ENCODE measurements at regions not wholly inside any gene's neighbourhood (a gene's known extent, or its start where the extent isn't known, plus 50 kb on each side); places are given as distances from the start of the nearest gene placed in this dataset.

- H3K9me1 ChIP-seq (ENCODE audit: insufficient read depth, low read length), result no peaks in the 10 kb centered on the region
- ChIA-PET POLR2A (ENCODE audit: unreplicated experiment) (no interaction called here), CTCF (no interaction called here)
- no CpG with 5 or more reads among the region's 3 CpGs for WGBS, 2 experiments (ENCODE audit: extremely low coverage in 2 of 2, insufficient read length in 1 of 2)
- no peak overlapping the region for H4K8ac ChIP-seq (ENCODE audit: low read depth in 2 of 2, low read length in 2 of 2)
- H3K27ac ChIP-seq (ENCODE audit: insufficient read depth, low read length), result no peak overlapping the region
- H3K9ac ChIP-seq (ENCODE audit: low read depth, low read length), result no peak overlapping the region
- no peak overlapping the region for H2BK20ac ChIP-seq (ENCODE audit: low read depth, low read length)
- H2AFZ ChIP-seq (replicated peaks; ENCODE audit: low read length, poor library complexity), result no peak overlapping the region
- dilution Hi-C loops (cut with HindIII; ENCODE audit: low sequenced_read_pairs, unreplicated experiment), result no loop called here
- H3K4me3 ChIP-seq (ENCODE audit: insufficient read depth, low read depth, low read length), result no peak overlapping the region
- intact Hi-C loops (cut with micrococcal nuclease), result no loop called here
- H2AK5ac ChIP-seq (ENCODE audit: low read depth, low read length), result no peak overlapping the region
- no peak overlapping the region for H4K5ac ChIP-seq (ENCODE audit: low read depth, low read length)
- H3K27me3 ChIP-seq (ENCODE audit: control insufficient read depth, insufficient read depth, low read length), result no peaks in the 10 kb centered on the region
- no peak overlapping the region for H3K18ac ChIP-seq (ENCODE audit: low read depth, low read length)
- H2BK5ac ChIP-seq (ENCODE audit: low read depth, low read length, poor library complexity, severe bottlenecking), result no peak overlapping the region
- H3K4me1 ChIP-seq (ENCODE audit: control insufficient read depth, insufficient read depth, low read length), result no peaks in the 10 kb centered on the region
- H3K4me2 ChIP-seq (ENCODE audit: low read depth, low read length), result no peak overlapping the region
- no peak overlapping the region for H4K91ac ChIP-seq (ENCODE audit: insufficient read depth, low read depth, low read length)
- no peak overlapping the region for H3K4ac ChIP-seq (ENCODE audit: low read depth, low read length)
- H3K56ac ChIP-seq (ENCODE audit: extremely low read depth, insufficient read depth, low read length), result no peak overlapping the region
- no peak overlapping the region for H3K14ac ChIP-seq (replicated peaks; ENCODE audit: low read depth, low read length)
- no TSS peak for BruUV-seq (replicated peaks)
- H2AK9ac ChIP-seq (replicated peaks; ENCODE audit: low read depth, low read length, poor library complexity), result no peak overlapping the region
- H3K36me3 ChIP-seq (ENCODE audit: control insufficient read depth, insufficient read depth, low read length), result no peaks in the 10 kb centered on the region
- H3K79me1 ChIP-seq (ENCODE audit: low read depth in 1 of 2, low read length in 2 of 2), result no peaks in the 10 kb centered on the region
- peaks cover 8% of the 10 kb centered on the region; the same call in 1 of the 2 replicates for H3K9me3 ChIP-seq (ENCODE audit: control insufficient read depth, insufficient read depth, low read length)
- no peak overlapping the region for H3K23ac ChIP-seq (ENCODE audit: low read depth, low read length)
- no peak for ATAC-seq (ENCODE audit: low read depth)
- DNase-seq, result no peak
- H2BK15ac ChIP-seq (ENCODE audit: low read depth, low read length), result no peak overlapping the region
- H4K20me1 ChIP-seq (ENCODE audit: insufficient read depth, low read length), result no peaks in the 10 kb centered on the region
- in situ Hi-C loops (cut with MboI; ENCODE audit: low sequenced_read_pairs), result no loop called here
- TF ChIP-seq POLR2A (IDR thresholded peaks at IDR 0.05; ENCODE audit: low read depth, low read length) (no peak), MAZ (IDR thresholded peaks at IDR 0.05; ENCODE audit: borderline replicate concordance, low read depth, low read length) (no peak), CEBPB (IDR thresholded peaks at IDR 0.05; ENCODE audit: low read depth, low read length) (no peak), SMC3 (IDR thresholded peaks at IDR 0.05; ENCODE audit: low read depth, low read length) (no peak), NFE2L2 (IDR thresholded peaks at IDR 0.05; ENCODE audit: low read depth, low read length) (no peak), CTCF (conservative IDR thresholded peaks at IDR 0.05; ENCODE audit: low read depth, low read length) (no peak), RAD21 (IDR thresholded peaks at IDR 0.05; ENCODE audit: low read length) (no peak), FOS (IDR thresholded peaks at IDR 0.05; ENCODE audit: low read depth, low read length) (no peak), MXI1 (IDR thresholded peaks at IDR 0.05; ENCODE audit: borderline replicate concordance, low read depth, low read length) (no peak)
- TF ChIP-seq, protein P1, sequence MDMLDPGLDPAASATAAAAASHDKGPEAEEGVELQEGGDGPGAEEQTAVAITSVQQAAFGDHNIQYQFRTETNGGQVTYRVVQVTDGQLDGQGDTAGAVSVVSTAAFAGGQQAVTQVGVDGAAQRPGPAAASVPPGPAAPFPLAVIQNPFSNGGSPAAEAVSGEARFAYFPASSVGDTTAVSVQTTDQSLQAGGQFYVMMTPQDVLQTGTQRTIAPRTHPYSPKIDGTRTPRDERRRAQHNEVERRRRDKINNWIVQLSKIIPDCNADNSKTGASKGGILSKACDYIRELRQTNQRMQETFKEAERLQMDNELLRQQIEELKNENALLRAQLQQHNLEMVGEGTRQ (IDR thresholded peaks at IDR 0.05; ENCODE audit: low read depth, low read length), result no peak
- TF ChIP-seq, protein P2, sequence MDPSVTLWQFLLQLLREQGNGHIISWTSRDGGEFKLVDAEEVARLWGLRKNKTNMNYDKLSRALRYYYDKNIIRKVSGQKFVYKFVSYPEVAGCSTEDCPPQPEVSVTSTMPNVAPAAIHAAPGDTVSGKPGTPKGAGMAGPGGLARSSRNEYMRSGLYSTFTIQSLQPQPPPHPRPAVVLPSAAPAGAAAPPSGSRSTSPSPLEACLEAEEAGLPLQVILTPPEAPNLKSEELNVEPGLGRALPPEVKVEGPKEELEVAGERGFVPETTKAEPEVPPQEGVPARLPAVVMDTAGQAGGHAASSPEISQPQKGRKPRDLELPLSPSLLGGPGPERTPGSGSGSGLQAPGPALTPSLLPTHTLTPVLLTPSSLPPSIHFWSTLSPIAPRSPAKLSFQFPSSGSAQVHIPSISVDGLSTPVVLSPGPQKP (IDR thresholded peaks at IDR 0.05; ENCODE audit: borderline replicate concordance, low read depth, low read length), result no peak
- no peak overlapping the region for H2BK120ac ChIP-seq (ENCODE audit: low read depth, low read length)
Observed at GRCh38 chr1:213560226-213560625, 427.5 kb upstream of the PROX1 start.

Measured in IMR-90 (cell line).